Astrocyte of the cerebellum (primary cell): ENCODE measurements at regions not wholly inside any gene's neighbourhood (a gene's known extent, or its start where the extent isn't known, plus 50 kb on each side); places are given as distances from the start of the nearest gene placed in this dataset.
"Not testable (repeated sequence)": the region's sequence is repeated elsewhere in the genome, so short reads cannot be mapped to it uniquely, and the experiment has no call there.

Experiments used
- DNase-seq: peaks from one replicate; pipeline ENCODE4 v3.0.0-alpha.2; 2011; ENCODE audit warnings: low read depth
- H3K4me3 ChIP-seq: 2 replicates; pipeline ENCODE4 v1.5.1; 2011; ENCODE audit warnings: mild to moderate bottlenecking, low read depth, low read length, moderate library complexity
- CTCF ChIP-seq: IDR thresholded peaks from 2 replicates; pipeline ENCODE4 v1.5.1; 2012; ENCODE audit warnings: low read length, low read depth, moderate library complexity, mild to moderate bottlenecking; ENCODE audit errors: missing control alignments
- in situ Hi-C: cut with HindIII; loops from 2 replicates; pipeline ENCODE4 v1.10.0; 2017; ENCODE audit warnings: low sequenced_read_pairs

GRCh38 chr1:222470252-222470805, 77.6 kb downstream of the HHIPL2 start:
- H3K4me3 ChIP-seq, in situ Hi-C loops, DNase-seq: not testable (repeated sequence)

GRCh38 chr1:222466150-222466865, 81.6 kb downstream of the HHIPL2 start:
- no peak overlapping the region for H3K4me3 ChIP-seq
- in situ Hi-C loops: no loop called here
- TF ChIP-seq CTCF: no peak
- no peak for DNase-seq

GRCh38 chr1:222465211-222466041, 82.5 kb downstream of the HHIPL2 start:
- peak; percentile 95 for TF ChIP-seq CTCF
- peak overlapping the region; percentile 26 for H3K4me3 ChIP-seq
- peak; percentile 80 for DNase-seq
- in situ Hi-C loops: no loop called here

GRCh38 chr1:222464841-222465210, 83.1 kb downstream of the HHIPL2 start:
- in situ Hi-C loops: no loop called here
- no peak for TF ChIP-seq CTCF
- no peak for DNase-seq
- peak overlapping the region; percentile 25 for H3K4me3 ChIP-seq

- DNase-seq: no peak
- H3K4me3 ChIP-seq: no peak overlapping the region
- no peak for TF ChIP-seq CTCF
- in situ Hi-C loops: no loop called here
Measured at GRCh38 chr1:222463059-222463730, 84.7 kb downstream of the HHIPL2 start.

- DNase-seq: no peak
- no peak for TF ChIP-seq CTCF
- H3K4me3 ChIP-seq: no peak overlapping the region
- in situ Hi-C loops: no loop called here
Measured at GRCh38 chr1:222462601-222463000, 85.3 kb downstream of the HHIPL2 start.
